Tibial artery (tissue), 4 donors: ENCODE measurements at regions not wholly inside any gene's neighbourhood (a gene's known extent, or its start where the extent isn't known, plus 50 kb on each side); places are given as distances from the start of the nearest gene placed in this dataset.

Source experiments
- DNase-seq, 2 donors: peaks; one replicate each; pipeline ENCODE4 v3.0.0-alpha.2; 2019
- H3K27ac ChIP-seq, 2 donors: fragments of 200-600 bp; sonication (generic) in 1 of 2; 1 replicate in 1 of 2; 2 replicates in 1 of 2; pipeline ENCODE4 v1.5.1; 2018 to 2019; ENCODE audit warnings: mild to moderate bottlenecking in 1 of 2
- H3K27me3 ChIP-seq, 2 donors: fragments of 200-600 bp; sonication (generic) in 1 of 2; one replicate each; pipeline versions ENCODE4 v1.5.1 to v1.6.0; 2016 to 2019
- H3K36me3 ChIP-seq, 3 donors: fragments of 200-600 bp; sonication (generic) in 2 of 3; one replicate each; pipeline ENCODE4 v1.5.1; 2016 to 2019; ENCODE audit warnings: mild to moderate bottlenecking in 2 of 3
- H3K4me1 ChIP-seq, 4 donors: fragments of 200-600 bp; sonication (generic) in 2 of 4; 1 replicate in 3 of 4; 2 replicates in 1 of 4; pipeline ENCODE4 v1.5.1; 2016 to 2019
- H3K4me3 ChIP-seq, 2 donors: fragments of 200-600 bp; sonication (generic) in 1 of 2; 1 replicate in 1 of 2; 2 replicates in 1 of 2; pipeline ENCODE4 v1.5.1; 2018 to 2019; ENCODE audit warnings: mild to moderate bottlenecking in 2 of 2
- H3K9me3 ChIP-seq, 3 donors: fragments of 200-600 bp; sonication (generic) in 1 of 3; one replicate each; pipeline ENCODE4 v1.5.1; 2016 to 2019
- CTCF ChIP-seq, 2 experiments: fragments of 200-600 bp in 1 of 2; fragments of 450-650 bp in 1 of 2; IDR thresholded peaks; one replicate each; pipeline ENCODE4 v1.5.1; 2017 to 2019; ENCODE audit warnings: antibody characterized with exemption in 2 of 2, mild to moderate bottlenecking in 1 of 2, moderate library complexity in 1 of 2
- intact Hi-C: fragments of 100-400 bp; cut with DNase I; formaldehyde crosslinking; loops from one replicate; pipeline ENCODE4 v1.15.0; 2023; ENCODE audit warnings: low total_unique reads

GRCh38 chr4:135316266-135316779 is 1114.7 kb upstream of the PABPC4L start:
- no peak for DNase-seq
- H3K27me3 ChIP-seq = no peaks in the 10 kb centered on the region
- H3K36me3 ChIP-seq = no peaks in the 10 kb centered on the region
- no peaks in the 10 kb centered on the region for H3K4me1 ChIP-seq
- peaks cover 0 to 8% (median 0%) of the 10 kb centered on the region in 3 donors for H3K9me3 ChIP-seq
- H3K27ac ChIP-seq = no peak overlapping the region
- no peak overlapping the region for H3K4me3 ChIP-seq
- no peak for TF ChIP-seq CTCF (IDR thresholded peaks at IDR 0.05)
- intact Hi-C loops = no loop called here

- Histone ChIP-seq H3K9me3 (no peaks in the 10 kb centered on the region), H3K27ac (no peak overlapping the region), H3K36me3 (no peaks in the 10 kb centered on the region), H3K4me1 (no peaks in the 10 kb centered on the region), H3K27me3 (no peaks in the 10 kb centered on the region), H3K4me3 (no peak overlapping the region)
- intact Hi-C loops = no loop called here
- DNase-seq = no peak
- no peak for TF ChIP-seq CTCF (IDR thresholded peaks at IDR 0.05)
Measured at GRCh38 chr4:135290136-135290535, 1088.5 kb upstream of the PABPC4L start.

GRCh38 chr4:135283934-135284333 is 1082.3 kb upstream of the PABPC4L start:
- H3K36me3 ChIP-seq = no peaks in the 10 kb centered on the region
- no peak for TF ChIP-seq CTCF (IDR thresholded peaks at IDR 0.05)

GRCh38 chr4:135282676-135283075 is 1081.1 kb upstream of the PABPC4L start:
- Histone ChIP-seq H3K4me3 (no peak overlapping the region), H3K9me3 (no peaks in the 10 kb centered on the region), H3K27me3 (no peaks in the 10 kb centered on the region), H3K4me1 (peaks cover 0 to 2% (median 0%) of the 10 kb centered on the region in 4 donors), H3K36me3 (no peaks in the 10 kb centered on the region), H3K27ac (no peak overlapping the region)
- TF ChIP-seq CTCF (IDR thresholded peaks at IDR 0.05) = no peak
- DNase-seq = no peak
- intact Hi-C loops = no loop called here

More at GRCh38 chr4:135283934-135284333, 1082.3 kb upstream of the PABPC4L start:
- H3K4me1 ChIP-seq = no peaks in the 10 kb centered on the region
- intact Hi-C loops = no loop called here
- no peaks in the 10 kb centered on the region for H3K9me3 ChIP-seq
- H3K27ac ChIP-seq = no peak overlapping the region
- no peaks in the 10 kb centered on the region for H3K27me3 ChIP-seq
- no peak overlapping the region for H3K4me3 ChIP-seq
- DNase-seq = no peak

GRCh38 chr4:135281230-135281629 is 1079.6 kb upstream of the PABPC4L start:
- H3K27ac ChIP-seq = no peak overlapping the region
- no peaks in the 10 kb centered on the region for H3K36me3 ChIP-seq
- no peaks in the 10 kb centered on the region for H3K9me3 ChIP-seq
- no peak for DNase-seq
- H3K4me1 ChIP-seq = peaks cover 0 to 12% (median 0%) of the 10 kb centered on the region in 4 donors
- H3K27me3 ChIP-seq = no peaks in the 10 kb centered on the region
- intact Hi-C loops = no loop called here
- TF ChIP-seq CTCF (IDR thresholded peaks at IDR 0.05) = no peak
- no peak overlapping the region for H3K4me3 ChIP-seq

- no peak for DNase-seq
- Histone ChIP-seq H3K4me3 (no peak overlapping the region), H3K9me3 (no peaks in the 10 kb centered on the region), H3K4me1 (peaks cover 0 to 20% (median 0%) of the 10 kb centered on the region in 4 donors), H3K36me3 (no peaks in the 10 kb centered on the region), H3K27me3 (no peaks in the 10 kb centered on the region), H3K27ac (no peak overlapping the region)
- intact Hi-C loops = no loop called here
- TF ChIP-seq CTCF (IDR thresholded peaks at IDR 0.05) = no peak
Measured at GRCh38 chr4:135277980-135278315, 1076.4 kb upstream of the PABPC4L start.
